Hypothalamus (tissue), 51 donors: ENCODE measurements at regions not wholly inside any gene's neighbourhood (a gene's known extent, or its start where the extent isn't known, plus 50 kb on each side); places are given as distances from the start of the nearest gene placed in this dataset.
"Not testable (repeated sequence)": the region's sequence is repeated elsewhere in the genome, so short reads cannot be mapped to it uniquely, and the experiment has no call there.

Experiments
- DNase-seq, 51 donors: peaks; one replicate each; lab custom pipeline; 2025; lab: John Stamatoyannopoulos, UW

GRCh38 chr2:147003081-147003480 is 841.7 kb upstream of the ACVR2A start:
- DNase-seq = no peak

DNA sequence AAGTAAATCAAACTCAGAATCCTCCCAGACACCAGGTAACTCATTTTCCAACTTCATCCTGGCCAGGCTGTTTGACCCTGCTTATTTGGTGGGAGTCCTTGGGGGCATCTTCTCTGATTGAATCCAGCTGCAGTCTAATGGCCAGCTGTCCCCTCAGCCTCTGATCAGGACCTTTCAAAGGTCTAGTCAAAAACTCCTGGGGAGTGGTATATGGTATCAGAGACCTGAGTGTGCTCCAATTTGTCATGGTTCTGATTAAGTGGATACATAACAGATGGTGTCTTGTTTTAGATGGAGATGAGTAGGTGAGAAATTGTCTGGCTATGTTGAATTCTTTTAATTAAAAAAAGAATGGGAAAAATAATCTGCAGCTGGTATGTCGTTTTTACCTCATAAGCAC is 842.6 kb upstream of the ACVR2A start:
- no peak for DNase-seq

DNA sequence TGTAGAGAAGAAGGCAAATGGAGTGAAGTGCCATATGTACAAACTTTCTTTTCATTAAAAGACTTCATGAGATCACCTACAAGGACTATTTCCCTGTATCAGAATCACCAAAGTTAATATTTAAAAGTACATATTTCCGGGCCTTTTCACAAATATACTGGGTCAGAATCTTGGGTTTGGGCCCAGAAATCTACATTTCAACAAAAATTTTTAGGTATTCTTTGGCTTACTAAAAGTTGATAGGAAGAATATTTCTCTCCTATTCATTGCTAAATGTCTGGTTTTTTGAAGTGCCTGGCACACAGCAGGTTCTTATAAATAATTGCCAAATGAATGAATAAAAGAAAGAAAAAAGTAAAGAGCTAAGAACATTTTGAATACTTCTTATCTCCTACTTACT is 843.8 kb upstream of the ACVR2A start:
- no peak for DNase-seq

DNA sequence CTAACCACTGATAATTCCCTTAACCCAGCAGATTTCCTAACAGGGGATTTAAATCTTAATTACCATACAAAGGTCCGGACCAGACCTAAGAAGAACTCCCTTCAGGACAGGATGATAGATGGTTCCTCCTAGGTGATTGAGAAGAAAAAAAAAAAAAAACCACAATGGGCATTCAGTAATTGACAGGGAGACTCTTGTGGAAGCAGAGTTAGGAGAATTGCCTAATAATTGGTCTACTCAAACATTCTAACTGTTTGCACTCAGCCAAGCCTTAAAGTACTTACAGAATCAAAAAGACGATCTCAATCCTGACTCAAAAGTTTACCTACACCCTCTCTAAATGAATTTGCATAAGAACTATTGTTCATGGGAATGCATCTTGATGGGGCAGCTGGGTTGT is 844.7 kb upstream of the ACVR2A start:
- DNase-seq = not testable (repeated sequence)

- no peak for DNase-seq
These were observed 846.9 kb upstream of the ACVR2A start for GRCh38 chr2:146997945-146998344.

GRCh38 chr2:146997488-146997887 is 847.3 kb upstream of the ACVR2A start:
- DNase-seq = peak in 1 of 51 donors; percentile 27

GRCh38 chr2:146994246-146994645 is 850.6 kb upstream of the ACVR2A start:
- no peak for DNase-seq

- no peak for DNase-seq
These were observed 852.4 kb upstream of the ACVR2A start for GRCh38 chr2:146992466-146992865.

DNA sequence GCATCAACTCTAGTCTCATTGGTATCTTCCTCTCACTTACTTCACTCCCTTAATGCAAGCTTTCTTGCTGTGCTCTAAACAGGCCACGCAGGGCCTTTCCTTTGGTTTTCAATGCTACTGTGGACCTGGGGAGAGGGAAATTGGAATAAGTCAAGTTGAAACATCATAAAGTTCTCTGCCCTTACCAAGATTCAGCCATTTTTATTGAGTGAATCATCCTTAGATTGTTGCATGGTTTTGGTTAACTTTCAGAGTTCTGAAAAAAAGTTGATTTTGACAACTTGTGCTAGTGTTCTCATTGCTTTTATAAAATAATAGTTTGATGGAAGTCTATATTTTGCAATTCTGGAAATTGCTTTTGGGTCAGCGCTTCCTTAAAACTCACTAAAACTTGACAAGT is 852.8 kb upstream of the ACVR2A start:
- DNase-seq = no peak

- no peak for DNase-seq
These were observed 854.3 kb upstream of the ACVR2A start for GRCh38 chr2:146990311-146991054.

DNA sequence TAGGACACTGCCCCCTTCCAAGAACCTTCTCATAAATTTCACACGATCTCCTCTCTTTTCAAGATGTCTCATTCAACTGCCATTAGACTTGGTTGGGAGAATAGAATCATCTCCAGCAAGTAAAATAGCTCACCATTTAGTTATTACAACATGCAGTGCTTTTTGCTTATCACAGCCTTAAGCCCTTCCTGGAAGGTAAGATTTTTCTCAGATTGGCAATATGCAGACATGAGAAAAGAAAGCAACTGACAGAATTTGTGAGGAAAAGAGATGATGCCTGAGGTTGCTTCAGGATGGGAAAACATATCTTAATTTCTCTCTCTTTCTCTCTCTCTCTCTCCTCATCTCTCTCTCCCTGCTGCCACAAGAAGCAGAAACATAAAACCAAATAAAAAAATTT is 855.1 kb upstream of the ACVR2A start:
- no peak for DNase-seq

DNA sequence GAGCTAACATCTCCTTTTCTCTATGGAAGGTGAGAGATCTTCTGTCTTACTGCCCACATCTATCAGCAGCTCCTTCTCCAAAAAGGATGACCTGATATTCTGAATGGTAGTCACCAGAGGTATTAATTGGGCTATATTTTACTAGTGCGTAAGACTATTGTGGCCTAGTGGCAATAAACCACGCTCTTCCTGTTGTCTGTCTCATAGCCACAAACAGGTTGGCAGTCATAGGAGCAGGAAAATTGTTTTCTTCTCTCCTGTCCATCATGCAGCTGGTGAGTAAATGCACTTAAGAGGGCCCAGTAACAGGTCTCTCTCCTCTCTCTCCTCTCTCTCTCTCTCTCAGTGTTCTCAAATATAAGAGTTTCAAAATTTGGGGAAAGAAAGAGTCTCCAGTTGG is 856.8 kb upstream of the ACVR2A start:
- DNase-seq = no peak

DNA sequence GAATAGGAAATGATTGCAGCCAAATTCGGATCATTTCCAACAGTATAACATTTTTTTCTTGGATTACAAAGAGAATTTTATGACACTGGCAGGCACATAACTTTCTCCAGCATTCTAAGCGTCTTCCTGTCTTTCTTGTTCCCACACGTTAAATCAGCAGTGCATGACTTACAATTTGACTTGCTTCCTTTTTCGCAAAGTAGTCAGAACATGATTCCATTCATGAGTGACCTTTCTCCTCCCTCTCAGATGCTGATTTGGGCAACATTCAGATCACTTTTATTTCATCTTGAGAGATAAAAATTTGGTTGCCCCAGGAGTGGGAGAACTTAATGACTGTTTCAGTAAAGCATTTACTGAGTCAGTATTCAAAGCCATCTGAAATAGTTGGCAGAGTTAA is 858.7 kb upstream of the ACVR2A start:
- DNase-seq = peak in 1 of 51 donors; percentile 7

GRCh38 chr2:146985753-146986152 is 859.1 kb upstream of the ACVR2A start:
- DNase-seq = no peak

- no peak for DNase-seq
These were observed 860.8 kb upstream of the ACVR2A start for GRCh38 chr2:146984014-146984413.

GRCh38 chr2:146982393-146982846 is 862.4 kb upstream of the ACVR2A start:
- no peak for DNase-seq

DNA sequence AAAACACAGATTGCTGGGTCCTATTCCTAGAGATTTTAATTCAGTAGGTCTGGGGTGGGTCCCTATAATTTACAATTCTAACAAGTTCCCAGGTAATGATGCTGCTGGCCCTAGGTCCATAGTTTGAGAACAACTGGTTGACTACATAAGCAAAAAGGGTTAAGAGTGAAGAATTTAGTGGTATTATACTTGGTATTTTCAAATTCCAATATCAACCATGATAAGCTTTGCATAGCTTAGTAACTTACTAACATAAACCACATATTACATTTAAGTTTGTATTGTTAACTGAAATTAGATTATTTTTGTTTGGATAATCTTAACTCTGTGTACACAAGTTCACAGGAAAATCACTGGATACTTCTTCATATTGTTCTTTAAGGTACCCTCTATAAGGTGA is 862.9 kb upstream of the ACVR2A start:
- no peak for DNase-seq

GRCh38 chr2:146979746-146980145 is 865.1 kb upstream of the ACVR2A start:
- DNase-seq = no peak

DNA sequence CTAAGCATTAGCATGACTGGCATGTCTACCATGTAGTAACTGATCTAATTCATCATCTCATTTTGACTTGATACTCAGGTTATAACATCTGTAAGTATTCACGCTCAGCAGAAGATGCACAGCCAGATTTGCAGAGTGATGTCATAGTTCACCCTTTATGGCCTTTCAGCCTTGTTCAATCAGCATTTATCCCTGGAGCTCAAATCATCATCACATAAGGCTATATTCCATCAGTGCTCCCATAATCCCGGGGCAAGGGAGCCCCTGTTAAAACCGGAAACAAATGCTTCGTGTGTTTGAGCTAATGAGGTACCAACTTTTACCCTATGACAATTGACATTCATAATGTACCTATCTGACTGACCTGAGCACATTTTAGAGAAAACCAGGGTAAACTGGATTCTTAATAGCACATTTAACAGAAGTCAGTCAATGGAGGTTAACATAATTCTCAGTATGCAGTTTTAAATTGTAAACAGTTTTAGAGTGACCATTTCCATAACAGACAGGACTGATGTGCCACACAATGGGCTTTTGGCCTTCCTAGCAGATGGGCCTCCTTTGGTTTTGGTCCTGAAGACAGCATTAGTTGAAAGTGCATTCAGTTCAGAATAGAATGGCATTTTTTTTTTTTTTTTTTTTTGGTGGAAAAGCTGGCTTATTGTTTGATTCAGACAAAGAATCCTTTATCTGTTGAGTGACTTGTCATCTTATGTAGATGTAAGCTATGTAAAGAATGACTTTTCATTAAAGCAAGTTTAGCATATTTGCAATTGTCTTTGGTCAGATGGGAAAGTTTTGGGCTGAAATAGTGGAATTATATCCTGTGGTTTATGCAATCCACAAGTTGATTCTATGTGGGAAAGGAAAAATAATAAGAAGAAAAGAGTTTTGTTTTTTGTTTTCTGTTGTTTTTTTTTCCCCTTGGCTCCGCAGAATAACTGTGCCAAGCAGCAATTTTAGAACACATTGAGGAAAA is 866.0 kb upstream of the ACVR2A start:
- DNase-seq = peak in 1 of 51 donors; percentile 30

DNA sequence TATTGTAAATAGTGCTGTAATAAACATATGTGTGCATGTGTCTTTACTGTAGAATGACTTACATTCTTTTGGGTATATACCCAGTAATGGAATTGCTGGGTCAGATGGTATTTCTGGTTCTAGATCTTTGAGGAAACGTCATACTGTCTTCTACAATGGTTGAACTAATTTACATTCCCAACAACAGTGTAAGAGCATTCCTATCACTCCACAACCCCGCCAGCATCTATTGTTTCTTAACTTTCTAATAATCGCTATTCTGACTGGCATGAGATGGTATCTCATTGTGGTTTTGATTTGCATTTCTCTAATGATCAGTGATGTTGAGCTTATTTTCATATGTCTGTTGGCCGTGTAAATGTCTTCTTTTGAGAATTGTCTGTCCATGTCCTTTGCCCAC is 873.8 kb upstream of the ACVR2A start:
- DNase-seq = not testable (repeated sequence)

- not testable (repeated sequence) for DNase-seq
These were observed 875.1 kb upstream of the ACVR2A start for GRCh38 chr2:146969703-146970102.

- no peak for DNase-seq
These were observed 880.3 kb upstream of the ACVR2A start for GRCh38 chr2:146964494-146964893.
